Left kidney (tissue), 1 donor: ENCODE measurements at regions not wholly inside any gene's neighbourhood (a gene's known extent, or its start where the extent isn't known, plus 50 kb on each side); places are given as distances from the start of the nearest gene placed in this dataset.
A peak's percentile ranks its signal among the peaks of the same experiment; 100 is the strongest.

Source experiments
- DNase-seq: peaks from one replicate; pipeline ENCODE4 v3.0.0-alpha.2; 2013

DNA sequence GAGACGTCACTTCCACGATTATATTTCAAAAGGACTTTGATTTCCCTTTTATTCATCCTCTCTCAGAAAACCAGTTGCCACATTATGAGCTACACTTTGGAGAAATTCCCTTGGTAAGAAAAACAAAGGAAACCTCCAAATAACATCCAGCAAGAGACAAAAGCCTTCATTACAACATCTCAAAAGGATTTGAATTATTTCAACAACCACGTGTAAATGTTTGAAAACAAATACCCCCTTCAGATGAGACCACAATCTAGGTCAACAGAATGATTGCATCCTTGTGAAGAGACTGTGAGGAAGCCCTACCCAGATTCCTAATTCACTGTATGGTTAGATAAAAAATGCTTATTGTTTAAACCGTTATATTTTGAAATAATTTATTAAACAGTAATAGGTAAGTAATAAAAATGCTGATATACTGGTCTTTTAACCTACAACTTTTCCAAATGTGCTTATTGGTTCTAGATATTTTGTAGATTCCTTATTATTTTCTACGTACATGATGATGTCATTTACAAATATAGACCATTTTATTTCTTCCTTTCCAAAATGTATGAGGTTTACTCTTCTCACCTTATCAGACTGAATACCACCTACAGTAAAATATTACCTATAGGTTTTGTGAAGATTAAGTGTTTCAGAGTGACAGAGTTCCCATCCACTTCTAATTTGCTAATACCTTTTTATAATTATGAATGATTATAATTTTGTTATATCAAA, 922.7 kb upstream of the CHAC2 start:
- DNase-seq = no peak

DNA sequence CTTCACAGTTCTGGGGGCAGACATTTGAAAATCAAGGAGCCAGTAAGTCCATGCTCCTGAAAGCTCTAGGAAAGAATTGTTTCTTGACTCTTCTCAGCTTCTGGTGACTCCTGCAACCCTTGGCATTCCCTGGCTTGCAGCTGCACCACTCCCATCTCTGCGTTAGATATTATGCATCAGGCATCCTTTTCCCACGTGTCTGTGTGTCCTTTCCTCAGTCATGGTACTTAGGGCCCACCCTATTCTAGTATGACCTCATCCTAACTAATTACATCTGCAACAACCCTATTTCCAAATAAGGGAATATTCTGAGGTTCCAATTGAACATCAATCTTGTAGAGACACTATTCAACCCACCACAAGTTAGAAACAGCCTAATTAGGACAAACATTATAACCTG, 931.7 kb upstream of the CHAC2 start:
- DNase-seq = no peak

DNA sequence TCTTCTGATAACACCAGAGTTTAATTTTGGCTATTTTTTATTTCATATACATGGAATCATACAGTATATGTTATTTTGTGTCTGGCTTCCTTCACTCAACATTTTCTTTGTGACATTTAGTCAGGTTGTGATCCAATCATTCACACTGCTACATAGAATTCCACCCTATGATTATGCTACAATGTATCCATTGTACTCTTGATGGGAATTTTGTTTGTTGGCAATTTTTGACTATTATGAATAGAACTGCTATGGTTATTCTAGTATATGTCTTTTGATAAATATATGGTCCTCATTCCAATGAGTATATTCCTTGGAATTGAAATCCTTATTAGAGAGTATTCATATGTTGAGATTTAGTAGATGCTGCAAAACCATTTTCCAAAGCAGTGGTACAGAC, 936.4 kb upstream of the CHAC2 start:
- DNase-seq = no peak

DNA sequence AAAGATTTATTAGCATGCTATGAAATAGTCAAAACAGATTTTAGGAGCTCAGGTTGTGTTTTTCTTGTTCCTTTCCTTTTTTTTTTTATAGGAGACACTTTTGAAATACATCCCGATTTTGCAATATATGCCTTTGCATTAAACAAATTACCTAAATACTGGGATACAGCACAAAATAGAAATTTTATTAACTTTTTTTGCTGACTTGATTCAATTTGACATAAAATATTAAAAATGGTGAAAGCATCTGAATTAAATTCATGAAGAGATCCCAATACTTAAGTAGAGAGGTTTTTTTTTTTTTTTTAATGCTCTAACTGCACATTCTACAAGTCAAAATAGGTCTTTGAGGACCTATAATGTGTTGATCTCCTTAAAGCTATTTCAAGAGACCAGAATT, 939.5 kb upstream of the CHAC2 start:
- DNase-seq = no peak

DNA sequence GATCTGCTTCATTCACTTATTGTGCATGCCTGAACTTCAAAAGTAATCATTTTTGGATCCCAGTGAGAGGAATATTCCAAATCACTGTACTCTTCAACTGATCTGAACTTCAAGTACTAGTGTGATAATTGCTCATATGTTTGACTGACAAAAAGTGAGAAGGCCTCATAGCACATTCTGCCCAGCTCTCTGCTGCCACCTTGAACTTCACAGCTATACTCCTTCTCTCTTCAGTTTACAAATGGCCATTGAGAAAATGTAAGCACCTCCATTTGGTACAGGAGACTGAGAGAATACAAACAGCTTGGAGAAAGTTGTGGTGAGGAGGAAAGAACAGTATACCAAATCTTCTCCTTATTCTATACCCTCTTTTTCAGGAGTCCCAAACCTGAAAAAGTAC, 946.0 kb upstream of the CHAC2 start:
- no peak for DNase-seq

DNA sequence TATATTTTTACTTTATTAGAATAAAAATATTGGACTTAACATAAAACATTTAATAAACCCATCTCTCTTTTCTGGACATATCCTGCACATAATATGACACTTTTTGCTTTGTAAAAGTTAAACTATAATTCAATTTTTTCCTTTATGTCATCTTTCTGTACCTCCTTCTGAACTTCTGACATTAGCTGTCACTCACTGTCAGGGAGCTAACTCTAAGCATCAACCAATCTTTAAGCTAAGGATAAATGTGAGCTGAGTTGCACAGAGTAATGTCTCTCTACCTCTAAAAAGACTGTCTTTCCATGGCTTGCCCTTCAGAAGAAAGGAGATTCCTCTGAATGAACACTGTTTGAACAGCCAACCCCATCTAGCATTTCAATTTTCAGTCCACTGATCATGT, 948.6 kb upstream of the CHAC2 start:
- DNase-seq = no peak

DNA sequence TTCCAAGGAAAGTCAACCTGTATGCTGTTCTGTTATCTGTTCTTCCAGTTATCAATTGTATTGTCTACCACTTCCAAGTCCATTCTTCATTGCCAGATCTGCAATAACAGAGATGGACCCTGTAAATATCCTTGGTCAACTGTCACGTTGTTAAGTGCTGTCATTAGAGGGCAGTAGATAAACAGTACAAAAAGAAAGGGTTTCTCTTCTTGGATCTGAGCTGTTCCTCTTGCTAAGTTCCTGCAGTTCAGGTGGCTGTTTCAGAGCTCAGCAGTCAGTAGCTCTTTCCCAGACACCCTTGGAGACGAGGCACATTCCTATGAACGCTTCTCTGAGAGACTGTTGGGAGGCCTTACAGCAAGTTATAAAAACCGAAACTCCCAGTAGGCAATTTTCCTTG, 957.1 kb upstream of the CHAC2 start:
- peak; percentile 15 for DNase-seq

DNA sequence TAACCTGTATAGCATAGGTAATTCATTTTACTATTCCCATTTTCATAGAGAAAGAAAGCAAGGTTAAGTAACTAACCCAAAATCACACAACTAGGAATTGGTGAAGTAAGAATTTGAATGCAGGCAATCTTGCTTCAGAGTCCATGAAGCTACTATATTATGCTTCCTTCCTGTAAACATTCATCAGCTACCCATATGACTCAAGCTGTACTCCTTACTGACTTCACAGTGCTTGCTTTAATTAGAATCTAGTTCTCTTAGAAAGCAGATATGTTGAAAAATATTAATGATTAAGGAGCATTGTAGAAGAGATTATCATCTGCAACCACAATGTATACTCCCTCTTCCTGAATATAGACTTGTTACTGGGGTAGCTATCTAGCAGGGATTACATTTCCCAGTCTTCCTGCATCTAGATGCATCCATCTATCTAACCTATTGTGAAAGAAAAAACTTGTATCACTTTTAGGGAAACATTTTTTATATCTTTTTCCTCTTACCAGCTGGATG, 961.6 kb upstream of the CHAC2 start:
- DNase-seq = no peak

DNA sequence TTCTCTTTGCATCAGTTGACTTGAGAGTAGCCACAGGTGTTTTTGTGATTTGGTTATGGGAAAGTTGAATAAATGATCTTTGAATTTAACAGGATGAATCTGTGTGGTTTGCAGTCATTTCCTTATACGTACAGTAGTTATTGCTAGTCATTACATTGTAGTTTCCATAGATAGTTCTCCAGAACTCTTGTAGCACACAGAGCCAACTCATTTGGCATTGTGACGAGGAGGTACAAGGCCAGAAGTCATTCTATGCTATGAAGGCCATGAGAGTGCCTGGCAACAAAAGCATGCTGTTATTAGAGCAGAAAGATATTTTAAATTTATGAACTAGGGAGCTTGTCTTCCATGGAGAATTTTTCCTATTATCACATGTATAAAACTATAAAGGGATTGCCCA, 973.0 kb upstream of the CHAC2 start:
- DNase-seq = no peak

DNA sequence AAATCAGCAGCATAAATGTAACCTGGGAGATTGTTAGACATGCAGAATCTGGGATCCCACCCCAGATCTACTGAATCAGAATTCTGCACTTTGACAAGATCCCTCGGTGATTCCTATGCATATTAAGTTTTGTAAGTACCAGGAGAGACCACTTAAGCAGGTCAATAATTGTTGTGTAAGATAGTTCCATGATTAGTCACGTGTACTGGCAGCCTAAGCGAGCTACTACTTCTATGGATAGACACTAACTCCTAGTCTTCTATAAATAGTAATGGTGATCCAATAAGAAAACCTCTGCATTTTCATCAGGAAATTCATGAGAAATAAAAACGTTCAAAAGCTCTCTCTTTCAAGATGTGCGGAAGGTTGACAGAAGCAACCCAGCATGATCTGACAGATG, 988.2 kb upstream of the CHAC2 start:
- no peak for DNase-seq

DNA sequence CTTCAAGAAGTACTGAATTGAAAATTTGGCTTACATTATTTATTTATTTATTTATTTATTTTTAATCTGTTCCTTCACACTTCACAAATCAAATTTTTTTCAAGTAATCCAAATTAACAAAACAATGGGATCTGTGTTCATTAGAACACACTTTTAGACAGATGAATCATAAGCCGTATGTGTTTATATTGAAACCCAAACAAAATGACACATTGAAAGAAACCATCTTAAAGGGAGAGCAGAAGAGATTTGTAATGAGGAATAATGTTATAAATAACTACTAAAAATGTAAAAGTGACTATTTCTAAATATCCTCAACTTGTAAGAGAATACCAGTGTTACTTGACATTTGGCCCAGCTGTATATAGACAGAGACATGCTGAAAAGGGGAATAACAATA, 991.0 kb upstream of the CHAC2 start:
- no peak for DNase-seq

DNA sequence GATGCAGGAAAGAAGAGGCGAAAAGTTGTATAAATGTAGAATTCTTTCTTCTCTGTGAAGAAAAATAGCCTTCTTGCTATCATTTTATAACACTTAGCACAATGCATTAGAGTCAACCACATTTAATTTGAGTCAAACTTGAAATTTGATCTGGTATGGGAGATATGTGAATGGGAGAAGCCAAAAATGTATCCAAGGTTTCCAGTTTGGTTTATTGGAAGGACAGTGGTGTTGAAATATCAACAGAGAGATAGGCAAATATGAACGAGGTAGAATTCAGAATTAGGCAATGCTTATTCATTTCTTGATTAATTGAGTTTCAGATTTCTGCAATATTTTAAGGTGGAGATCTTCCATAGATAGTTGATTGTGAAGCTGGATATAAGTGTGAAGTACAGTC, 991.9 kb upstream of the CHAC2 start:
- no peak for DNase-seq

DNA sequence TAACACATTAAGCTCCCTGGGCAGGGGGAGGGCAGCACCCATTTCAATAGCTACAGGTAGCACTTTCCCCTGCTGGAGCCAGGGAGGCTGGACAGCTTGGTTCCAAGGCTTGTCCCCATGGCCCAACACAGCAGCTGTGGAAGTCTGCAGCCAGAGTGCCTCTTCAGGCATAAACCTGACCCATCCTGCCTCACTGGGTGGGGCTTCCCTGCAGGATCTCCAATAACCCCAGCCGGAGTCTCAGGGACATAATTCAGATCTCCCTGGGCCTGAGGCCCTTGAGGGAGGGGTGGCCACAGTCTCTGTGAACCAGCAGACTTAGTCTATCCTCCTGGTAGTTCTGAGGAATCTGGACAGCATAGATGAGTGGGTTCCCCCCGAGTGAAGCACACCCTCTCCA, 1001.9 kb upstream of the CHAC2 start:
- DNase-seq = no peak

DNA sequence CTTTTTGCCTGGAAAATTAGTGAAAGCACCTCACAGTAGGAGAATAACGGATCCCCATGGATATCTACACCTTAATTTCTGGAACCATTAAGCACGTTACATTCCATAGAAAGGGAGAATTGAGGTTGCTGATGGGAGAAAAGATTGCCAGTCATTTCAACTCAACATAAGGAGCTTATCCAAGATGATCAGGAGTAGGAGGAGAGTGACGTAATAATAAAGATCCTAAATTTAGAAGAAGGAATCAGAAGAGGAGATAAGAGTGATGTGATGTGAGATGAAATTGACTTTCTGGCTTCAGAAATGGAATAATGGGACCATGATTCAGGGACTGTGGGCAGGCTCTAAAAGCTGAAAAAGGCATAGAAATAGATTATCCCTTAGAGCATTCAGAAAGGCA, 1017.8 kb upstream of the CHAC2 start:
- no peak for DNase-seq

DNA sequence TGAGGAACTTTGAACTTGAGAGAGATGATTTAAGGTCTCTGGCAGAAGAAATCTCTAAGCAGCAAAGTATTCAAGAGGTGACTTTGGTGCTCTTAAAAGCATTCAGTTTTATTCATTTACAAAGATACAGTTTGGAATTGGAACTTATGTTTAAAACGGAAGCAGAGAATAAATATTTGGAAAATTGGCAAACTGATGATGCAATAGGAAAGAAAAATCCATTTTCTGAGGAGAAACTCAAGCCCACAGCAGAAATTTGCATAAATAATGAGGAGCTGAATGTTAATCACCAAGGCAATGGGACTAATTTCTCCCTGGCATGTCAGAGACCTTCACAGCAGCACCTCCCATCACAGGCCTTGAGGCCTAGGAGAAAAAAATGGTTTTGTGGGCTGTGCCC, 1022.5 kb upstream of the CHAC2 start:
- DNase-seq = no peak

DNA sequence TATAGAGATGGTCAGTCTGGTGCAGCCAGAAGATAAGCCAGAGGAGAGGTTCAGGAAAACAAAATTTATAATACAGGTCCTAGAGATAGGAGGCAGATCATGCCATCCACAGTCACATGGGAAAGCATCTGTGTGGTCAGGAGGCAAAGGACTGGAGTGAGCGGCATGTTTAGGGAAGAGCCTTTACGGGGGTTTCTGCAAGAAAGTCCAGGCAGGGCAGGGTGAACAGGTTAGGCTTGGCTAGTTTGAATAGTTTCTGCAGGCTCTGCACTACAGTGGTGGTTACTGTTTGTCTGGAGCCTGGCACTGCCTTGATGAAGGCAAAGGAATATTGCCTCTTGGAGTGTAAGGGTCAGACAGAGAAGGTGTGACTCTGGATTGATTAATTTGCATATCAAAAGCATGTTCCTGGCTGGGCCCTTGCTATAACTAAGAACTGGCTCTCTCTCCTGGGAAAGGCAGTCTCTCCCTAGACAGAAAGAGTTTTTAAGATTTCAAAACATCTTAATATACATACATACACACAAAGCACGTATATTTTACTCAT, 1034.7 kb upstream of the CHAC2 start:
- DNase-seq = no peak

DNA sequence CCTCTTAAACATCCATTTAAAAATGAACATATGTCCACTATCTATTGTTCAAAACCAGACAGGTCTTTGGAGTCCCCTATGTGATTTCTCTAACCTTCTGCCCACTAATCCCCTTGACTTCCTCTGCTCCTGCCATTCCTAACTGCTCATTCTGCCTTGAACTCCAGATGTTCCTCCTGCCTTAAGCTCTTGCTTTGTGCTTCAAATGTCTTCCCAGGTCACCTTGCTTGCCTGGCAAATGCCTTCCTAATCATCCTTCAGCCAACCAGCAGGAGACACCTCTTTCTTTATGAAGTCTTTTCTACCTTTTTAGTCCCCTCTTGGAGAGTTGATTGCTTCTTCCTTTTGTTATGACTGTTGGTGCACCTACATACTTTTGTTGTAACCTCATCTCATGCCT, 1043.0 kb upstream of the CHAC2 start:
- no peak for DNase-seq

DNA sequence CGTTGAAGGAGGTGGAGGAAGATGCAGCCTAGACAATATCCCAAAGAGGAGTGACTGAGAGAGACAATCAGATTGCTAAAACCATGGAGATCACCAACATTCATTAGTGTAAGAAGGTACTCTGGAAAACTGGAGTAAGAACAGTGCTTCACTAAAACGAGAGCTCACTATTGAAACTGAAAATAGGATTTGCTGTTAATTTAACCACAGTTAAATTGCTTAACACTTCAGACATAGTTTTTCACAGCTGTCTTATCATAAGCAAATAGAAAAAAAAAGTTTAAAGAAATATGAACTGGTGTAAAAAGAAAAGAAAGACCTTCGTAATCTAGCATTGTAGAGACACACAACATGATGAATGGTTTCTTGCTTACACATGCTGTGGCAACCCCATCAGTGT, 1049.8 kb upstream of the CHAC2 start:
- no peak for DNase-seq

DNA sequence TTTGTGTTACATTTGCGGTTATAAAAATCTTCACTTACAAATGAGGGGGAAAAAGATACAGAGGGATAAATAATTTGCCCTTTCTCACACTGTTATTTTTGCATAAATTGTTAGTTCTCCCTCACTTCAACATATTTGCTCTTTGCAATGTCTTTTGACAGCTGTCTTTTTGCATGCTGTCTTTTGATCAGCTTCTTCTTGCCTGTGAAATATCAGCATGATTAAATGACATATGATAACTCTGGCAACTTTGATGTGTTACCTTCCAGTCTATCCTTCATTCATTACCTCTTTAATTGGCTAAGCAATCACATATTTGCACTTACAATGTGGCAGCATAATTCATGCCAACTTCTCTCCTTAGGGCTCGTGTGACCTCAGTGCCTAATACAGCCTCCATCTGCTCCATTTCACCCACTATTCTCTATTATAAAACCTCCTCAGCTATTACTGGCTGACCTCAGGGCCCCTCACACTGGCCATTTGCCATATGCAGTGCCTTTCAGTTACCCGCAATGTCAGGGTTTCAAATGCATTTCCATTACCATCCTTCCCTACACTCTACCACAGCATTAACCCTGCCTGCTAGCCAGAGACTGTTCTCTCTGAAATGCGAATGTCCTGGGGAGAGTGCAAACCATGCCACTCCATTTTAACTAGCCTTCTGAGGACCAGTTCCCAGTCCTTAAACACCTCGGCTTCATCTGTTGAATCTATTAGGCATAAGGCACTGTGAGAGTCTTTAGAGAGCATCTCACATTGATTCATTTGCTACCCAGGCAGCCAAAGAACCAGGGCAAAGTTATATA, 1056.6 kb upstream of the CHAC2 start:
- DNase-seq = no peak

DNA sequence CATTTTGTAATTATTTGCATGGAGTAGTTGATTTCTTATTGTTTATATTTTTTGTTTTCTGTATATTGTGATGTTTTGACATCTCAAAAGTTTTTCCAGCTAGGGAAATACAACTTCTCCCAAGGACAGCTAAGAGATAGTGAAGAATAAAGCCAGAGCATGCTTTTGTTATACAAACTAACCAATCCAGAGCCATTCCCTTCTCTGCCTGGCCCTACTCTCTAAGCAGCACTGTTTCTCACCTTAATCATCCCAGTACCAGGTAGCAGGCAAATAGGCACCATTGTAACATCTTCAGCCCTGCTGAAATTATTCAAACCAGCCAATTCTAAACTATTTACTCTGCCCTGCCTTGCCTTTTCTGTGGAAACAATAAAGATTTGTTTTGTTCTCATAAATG, 1063.4 kb upstream of the CHAC2 start:
- no peak for DNase-seq

DNA sequence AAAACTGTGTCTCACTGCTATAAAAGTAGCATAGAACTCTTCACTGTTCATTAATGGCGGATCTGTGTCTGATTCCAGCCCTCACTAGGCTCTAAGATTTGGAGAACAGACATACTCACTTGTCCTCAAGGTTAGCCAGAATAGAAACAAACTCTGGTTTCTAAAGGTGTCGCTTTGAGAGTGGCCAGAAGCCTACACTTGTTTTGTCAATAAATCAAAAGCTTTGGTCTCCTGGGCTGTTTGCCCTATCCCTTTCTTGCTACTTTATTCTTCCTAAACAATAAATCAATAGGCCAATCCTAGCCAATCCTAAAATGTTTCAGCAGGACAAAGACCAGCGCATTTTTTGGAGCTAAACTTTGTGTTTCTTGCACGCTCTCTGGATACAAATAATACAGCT, 1064.6 kb upstream of the CHAC2 start:
- DNase-seq = peak; percentile 7

DNA sequence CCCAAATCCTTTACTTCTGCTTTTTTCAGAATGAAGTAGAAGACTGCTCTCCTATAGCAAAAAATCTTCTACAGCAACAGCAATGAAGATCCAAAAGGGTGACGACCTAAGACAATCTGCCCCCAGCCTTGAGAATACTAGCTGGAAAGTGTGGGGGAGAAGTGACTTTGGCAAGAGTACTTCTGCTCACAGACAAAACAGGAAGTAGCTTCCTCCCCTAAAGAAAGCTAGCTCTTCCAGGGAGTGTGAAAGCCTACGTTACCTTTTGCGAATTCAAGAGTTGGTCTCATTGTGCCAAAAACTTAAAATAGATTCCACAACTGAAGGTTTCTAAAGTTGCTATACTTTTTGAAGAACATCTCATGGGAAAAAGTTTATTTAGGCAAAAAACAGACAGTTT, 1069.2 kb upstream of the CHAC2 start:
- no peak for DNase-seq

DNA sequence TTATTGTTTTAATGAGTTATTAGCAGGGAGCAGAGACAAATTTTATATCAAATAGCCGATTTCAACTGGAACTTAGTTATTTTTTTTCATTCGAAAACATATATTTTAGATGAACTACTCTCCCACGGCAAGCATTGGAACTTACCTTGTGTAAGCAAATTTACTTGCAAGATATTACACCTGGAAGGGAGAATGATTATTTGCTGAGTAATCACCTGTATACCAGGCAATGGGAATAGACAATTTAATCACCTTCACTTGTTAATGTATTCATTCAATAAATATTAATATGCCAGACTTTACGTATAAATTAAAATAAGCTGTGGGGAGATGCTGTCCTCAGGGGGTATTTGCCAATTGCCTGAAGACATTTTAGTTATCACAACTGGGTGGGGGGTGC, 1069.9 kb upstream of the CHAC2 start:
- DNase-seq = no peak

DNA sequence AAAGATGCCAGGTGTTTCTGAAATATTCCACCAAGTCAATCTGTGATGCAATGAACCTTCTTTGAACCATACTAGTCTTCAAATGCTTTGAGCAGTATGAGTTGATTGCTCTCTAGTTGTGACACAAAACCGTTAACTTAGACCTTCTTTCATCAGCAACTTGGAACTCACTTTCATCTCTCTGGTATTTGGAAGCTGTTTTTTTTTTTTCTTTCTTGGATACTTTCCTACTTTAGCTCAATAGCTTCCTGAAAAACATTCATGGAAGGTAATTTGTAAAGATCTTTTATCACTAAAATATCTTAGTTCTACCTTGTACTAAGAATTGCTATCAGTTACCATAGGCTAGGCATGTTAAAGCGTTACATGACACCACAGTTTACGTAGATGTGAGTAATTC, 1071.9 kb upstream of the CHAC2 start:
- no peak for DNase-seq
